ENCODE measurements at regions not wholly inside any gene's neighbourhood (a gene's known extent, or its start where the extent isn't known, plus 50 kb on each side); places are given as distances from the start of the nearest gene placed in this dataset.
"Not testable (repeated sequence)": the region's sequence is repeated elsewhere in the genome, so short reads cannot be mapped to it uniquely, and the experiment has no call there.

- H3K4me1 ChIP-seq (replicated peaks in 1 of 2); H3K27ac ChIP-seq; H3K4me3 ChIP-seq; in situ Hi-C loops (cut with MboI; ENCODE audit: low pct_unique_long_range_greater_than_20kb in 2 of 9, low sequenced_read_pairs in 9 of 9, unreplicated experiment in 9 of 9): not testable (repeated sequence)
- peak in 1 of 8 experiments; percentile 52 for ATAC-seq (replicated peaks in 6 of 8)
- WGBS, 10 experiments, result no CpG with 5 or more reads among the region's 5 CpGs
Observed at GRCh38 chr1:120271561-120272221, 95.4 kb upstream of the SEC22B start.

GRCh38 chr1:120267894-120268551 lies 91.7 kb upstream of the SEC22B start:
- ATAC-seq (replicated peaks in 6 of 8), result peak in 6 of 8 experiments; percentile 33 to 98 (median 88)

DNA sequence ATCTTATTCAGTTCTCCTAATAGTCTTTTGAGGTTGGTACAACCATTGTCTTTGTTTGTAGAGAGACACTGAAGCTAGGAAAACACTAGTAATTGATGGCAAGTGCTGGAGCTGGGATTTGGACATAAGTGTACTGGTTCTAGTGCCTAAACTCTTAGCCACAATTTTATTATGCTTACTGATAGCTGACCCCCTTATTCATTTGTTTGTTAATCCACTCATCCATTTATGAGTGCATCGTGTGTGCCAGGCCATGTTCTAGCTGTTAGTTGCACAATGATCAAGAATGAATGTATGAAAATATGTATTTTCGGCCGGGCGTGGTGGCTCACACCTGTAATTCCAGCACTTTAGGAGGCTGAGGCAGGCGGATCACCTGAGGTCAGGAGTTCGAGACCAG lies 88.2 kb upstream of the SEC22B start:
- in situ Hi-C loops (cut with MboI; ENCODE audit: low pct_unique_long_range_greater_than_20kb in 2 of 9, low sequenced_read_pairs in 9 of 9, unreplicated experiment in 9 of 9); ATAC-seq (replicated peaks in 6 of 8); H3K27ac ChIP-seq; H3K4me1 ChIP-seq (replicated peaks in 1 of 2); H3K4me3 ChIP-seq: not testable (repeated sequence)
- WGBS, 10 experiments, result no CpG with 5 or more reads among the region's 6 CpGs

More at GRCh38 chr1:120267894-120268551, 91.7 kb upstream of the SEC22B start:
- in situ Hi-C loops (cut with MboI; ENCODE audit: low pct_unique_long_range_greater_than_20kb in 2 of 9, low sequenced_read_pairs in 9 of 9, unreplicated experiment in 9 of 9); H3K27ac ChIP-seq; H3K4me3 ChIP-seq; H3K4me1 ChIP-seq (replicated peaks in 1 of 2): not testable (repeated sequence)
- WGBS, 10 experiments, result no CpG with 5 or more reads among the region's 1 CpG

- H3K27ac ChIP-seq; H3K4me3 ChIP-seq; in situ Hi-C loops (cut with MboI; ENCODE audit: low pct_unique_long_range_greater_than_20kb in 2 of 9, low sequenced_read_pairs in 9 of 9, unreplicated experiment in 9 of 9); H3K4me1 ChIP-seq (replicated peaks in 1 of 2): not testable (repeated sequence)
- WGBS, 10 experiments, result no CpG with 5 or more reads among the region's 4 CpGs
- peak in 4 of 8 experiments; percentile 63 to 92 (median 87) for ATAC-seq (replicated peaks in 6 of 8)
Observed at GRCh38 chr1:120262791-120263751, 86.8 kb upstream of the SEC22B start.

GRCh38 chr1:120257778-120258105 lies 81.4 kb upstream of the SEC22B start:
- in situ Hi-C loops (cut with MboI; ENCODE audit: low pct_unique_long_range_greater_than_20kb in 2 of 9, low sequenced_read_pairs in 9 of 9, unreplicated experiment in 9 of 9); H3K4me3 ChIP-seq; H3K4me1 ChIP-seq (replicated peaks in 1 of 2); H3K27ac ChIP-seq: not testable (repeated sequence)
- peak; percentile 65 to 91 (median 84) for ATAC-seq (replicated peaks in 6 of 8)
- WGBS, 10 experiments, result no CpG with 5 or more reads among the region's 2 CpGs

GRCh38 chr1:120257064-120257777 lies 80.9 kb upstream of the SEC22B start:
- peak in 7 of 8 experiments; percentile 26 to 97 (median 82) for ATAC-seq (replicated peaks in 6 of 8)
- in situ Hi-C loops (cut with MboI; ENCODE audit: low pct_unique_long_range_greater_than_20kb in 2 of 9, low sequenced_read_pairs in 9 of 9, unreplicated experiment in 9 of 9); H3K4me1 ChIP-seq (replicated peaks in 1 of 2); H3K27ac ChIP-seq; H3K4me3 ChIP-seq: not testable (repeated sequence)
- no CpG with 5 or more reads among the region's 6 CpGs for WGBS, 10 experiments

GRCh38 chr1:120250756-120251155 lies 74.4 kb upstream of the SEC22B start:
- H3K4me1 ChIP-seq (replicated peaks in 1 of 2); ATAC-seq (replicated peaks in 6 of 8); H3K4me3 ChIP-seq; in situ Hi-C loops (cut with MboI; ENCODE audit: low pct_unique_long_range_greater_than_20kb in 2 of 9, low sequenced_read_pairs in 9 of 9, unreplicated experiment in 9 of 9); H3K27ac ChIP-seq: not testable (repeated sequence)
- WGBS, 10 experiments, result no CpG with 5 or more reads among the region's 2 CpGs

- H3K4me3 ChIP-seq; H3K27ac ChIP-seq; in situ Hi-C loops (cut with MboI; ENCODE audit: low pct_unique_long_range_greater_than_20kb in 2 of 9, low sequenced_read_pairs in 9 of 9, unreplicated experiment in 9 of 9); H3K4me1 ChIP-seq (replicated peaks in 1 of 2): not testable (repeated sequence)
- peak in 1 of 8 experiments; percentile 2 for ATAC-seq (replicated peaks in 6 of 8)
- no CpG with 5 or more reads among the region's 7 CpGs for WGBS, 10 experiments
Observed at GRCh38 chr1:120248726-120249427, 72.6 kb upstream of the SEC22B start.

DNA sequence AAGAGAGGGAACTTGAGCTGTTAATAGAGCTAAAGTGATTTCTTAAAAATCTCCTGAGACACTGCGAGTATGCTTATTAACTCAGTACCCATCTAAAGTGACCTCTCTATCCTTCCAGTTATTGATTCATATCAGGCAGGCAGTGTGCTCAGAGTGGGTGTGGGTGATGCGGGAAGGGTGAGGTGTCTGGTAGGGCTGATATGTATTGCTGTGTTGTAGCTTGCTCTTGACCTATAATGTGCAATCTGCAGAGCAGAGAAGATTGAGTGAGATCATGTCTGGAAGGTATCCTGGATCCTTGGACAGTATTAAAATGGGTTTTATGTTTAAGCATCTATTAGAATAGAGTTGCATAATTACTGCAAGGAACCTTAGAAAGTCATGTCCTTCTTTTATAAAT lies 71.9 kb upstream of the SEC22B start:
- in situ Hi-C loops (cut with MboI; ENCODE audit: low pct_unique_long_range_greater_than_20kb in 2 of 9, low sequenced_read_pairs in 9 of 9, unreplicated experiment in 9 of 9); H3K27ac ChIP-seq; H3K4me3 ChIP-seq; H3K4me1 ChIP-seq (replicated peaks in 1 of 2): not testable (repeated sequence)
- no CpG with 5 or more reads among the region's 2 CpGs for WGBS, 10 experiments
- peak in 7 of 8 experiments; percentile 87 to 97 (median 94) for ATAC-seq (replicated peaks in 6 of 8)

- H3K4me3 ChIP-seq; in situ Hi-C loops (cut with MboI; ENCODE audit: low pct_unique_long_range_greater_than_20kb in 2 of 9, low sequenced_read_pairs in 9 of 9, unreplicated experiment in 9 of 9); H3K4me1 ChIP-seq (replicated peaks in 1 of 2); H3K27ac ChIP-seq: not testable (repeated sequence)
- ATAC-seq (replicated peaks in 6 of 8), result peak; percentile 20 to 76 (median 48)
- WGBS, 10 experiments, result no CpG with 5 or more reads among the region's 6 CpGs
Observed at GRCh38 chr1:120243867-120244266, 67.5 kb upstream of the SEC22B start.

DNA sequence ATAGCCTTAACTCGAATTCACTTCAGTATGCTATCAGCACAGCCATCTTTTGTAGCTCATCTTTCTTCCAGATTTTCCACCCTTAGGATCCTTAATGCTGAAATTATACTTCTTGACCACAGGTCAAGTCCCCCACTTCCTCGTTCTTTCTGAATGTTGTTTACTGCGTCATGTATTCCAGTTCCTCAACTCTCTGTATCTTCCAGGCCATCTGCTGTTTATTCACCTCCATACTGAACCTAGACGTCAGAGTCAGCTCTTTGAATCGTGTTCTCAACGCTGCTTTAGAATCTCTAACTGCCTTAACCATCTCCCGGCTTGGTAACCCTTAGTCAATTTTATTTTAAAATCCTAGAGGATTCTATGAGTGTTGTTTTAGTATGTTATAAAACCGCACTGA lies 66.3 kb upstream of the SEC22B start:
- in situ Hi-C loops (cut with MboI; ENCODE audit: low pct_unique_long_range_greater_than_20kb in 2 of 9, low sequenced_read_pairs in 9 of 9, unreplicated experiment in 9 of 9); H3K4me1 ChIP-seq (replicated peaks in 1 of 2); ATAC-seq (replicated peaks in 6 of 8); H3K27ac ChIP-seq; H3K4me3 ChIP-seq: not testable (repeated sequence)
- WGBS, 10 experiments, result no CpG with 5 or more reads among the region's 8 CpGs

GRCh38 chr1:120241868-120242267 lies 65.5 kb upstream of the SEC22B start:
- ATAC-seq (replicated peaks in 6 of 8); in situ Hi-C loops (cut with MboI; ENCODE audit: low pct_unique_long_range_greater_than_20kb in 2 of 9, low sequenced_read_pairs in 9 of 9, unreplicated experiment in 9 of 9): not testable (repeated sequence)

More at GRCh38 chr1:120241868-120242267, 65.5 kb upstream of the SEC22B start:
- not testable (repeated sequence) for H3K4me1 ChIP-seq (replicated peaks in 1 of 2); H3K27ac ChIP-seq; H3K4me3 ChIP-seq
- no CpG with 5 or more reads among the region's 5 CpGs for WGBS, 10 experiments

Measured in motor neuron (in vitro differentiated cells).